Fibroblast of villous mesenchyme (primary cell): ENCODE measurements at regions not wholly inside any gene's neighbourhood (a gene's known extent, or its start where the extent isn't known, plus 50 kb on each side); places are given as distances from the start of the nearest gene placed in this dataset.

Experiments used
- DNase-seq: peaks from one replicate; pipeline ENCODE4 v3.0.0-alpha.2; 2010; ENCODE audit warnings: low read depth
- H3K4me3 ChIP-seq: 2 replicates; pipeline ENCODE4 v1.5.1; 2011; ENCODE audit warnings: low read depth, mild to moderate bottlenecking, low read length
- TF ChIP-seq, protein P1 (sequence below): IDR thresholded peaks from 2 replicates; pipeline ENCODE4 v1.5.1; 2012; ENCODE audit warnings: low read depth, mild to moderate bottlenecking, low read length; ENCODE audit not compliant: insufficient read depth

DNA sequence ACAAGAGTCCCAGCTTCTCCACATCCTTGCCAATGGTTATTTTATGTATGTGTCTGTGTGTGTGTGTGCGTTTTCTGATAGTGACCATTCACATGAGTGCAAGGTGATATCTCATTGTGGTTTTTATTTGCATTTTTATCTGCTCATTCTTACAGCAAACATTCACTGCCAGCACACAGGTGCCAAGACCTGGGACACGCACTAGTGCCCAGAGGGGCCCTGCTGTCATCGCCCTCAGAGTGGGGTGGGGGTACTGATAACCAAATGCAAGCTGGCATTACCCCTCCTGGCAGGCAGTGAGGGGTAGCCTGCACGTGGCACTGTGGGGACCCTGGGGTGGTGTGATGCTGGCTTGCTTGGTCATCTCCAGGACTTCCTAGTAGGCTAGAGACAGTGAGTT is 285.4 kb downstream of the LPIN1 start:
- no peak for DNase-seq
- TF ChIP-seq, protein P1, sequence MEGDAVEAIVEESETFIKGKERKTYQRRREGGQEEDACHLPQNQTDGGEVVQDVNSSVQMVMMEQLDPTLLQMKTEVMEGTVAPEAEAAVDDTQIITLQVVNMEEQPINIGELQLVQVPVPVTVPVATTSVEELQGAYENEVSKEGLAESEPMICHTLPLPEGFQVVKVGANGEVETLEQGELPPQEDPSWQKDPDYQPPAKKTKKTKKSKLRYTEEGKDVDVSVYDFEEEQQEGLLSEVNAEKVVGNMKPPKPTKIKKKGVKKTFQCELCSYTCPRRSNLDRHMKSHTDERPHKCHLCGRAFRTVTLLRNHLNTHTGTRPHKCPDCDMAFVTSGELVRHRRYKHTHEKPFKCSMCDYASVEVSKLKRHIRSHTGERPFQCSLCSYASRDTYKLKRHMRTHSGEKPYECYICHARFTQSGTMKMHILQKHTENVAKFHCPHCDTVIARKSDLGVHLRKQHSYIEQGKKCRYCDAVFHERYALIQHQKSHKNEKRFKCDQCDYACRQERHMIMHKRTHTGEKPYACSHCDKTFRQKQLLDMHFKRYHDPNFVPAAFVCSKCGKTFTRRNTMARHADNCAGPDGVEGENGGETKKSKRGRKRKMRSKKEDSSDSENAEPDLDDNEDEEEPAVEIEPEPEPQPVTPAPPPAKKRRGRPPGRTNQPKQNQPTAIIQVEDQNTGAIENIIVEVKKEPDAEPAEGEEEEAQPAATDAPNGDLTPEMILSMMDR, result no peak

DNA sequence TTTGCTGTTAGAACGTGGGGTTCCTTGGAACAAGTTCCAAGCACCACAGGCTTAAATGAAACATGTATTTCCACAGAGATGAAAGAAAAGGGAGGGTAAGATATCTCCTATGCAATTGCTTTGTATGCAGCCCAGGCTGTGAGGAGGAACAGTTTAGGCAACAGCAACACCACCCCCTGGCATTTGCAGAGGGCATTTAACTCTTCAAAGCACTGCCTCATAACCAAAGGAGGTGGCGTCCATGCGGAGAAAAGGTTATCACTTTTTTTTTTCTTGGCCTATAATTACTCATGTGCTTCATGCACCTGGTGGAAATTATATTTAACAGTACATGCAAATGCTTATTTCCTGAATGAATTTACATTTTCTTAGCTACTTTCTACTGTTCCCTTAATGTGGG is 286.0 kb downstream of the LPIN1 start:
- DNase-seq, result peak; percentile 12
- H3K4me3 ChIP-seq, result no peak overlapping the region
- TF ChIP-seq, protein P1, result peak; percentile 9

More for the DNA sequence above, 285.4 kb downstream of the LPIN1 start:
- H3K4me3 ChIP-seq, result no peak overlapping the region

DNA sequence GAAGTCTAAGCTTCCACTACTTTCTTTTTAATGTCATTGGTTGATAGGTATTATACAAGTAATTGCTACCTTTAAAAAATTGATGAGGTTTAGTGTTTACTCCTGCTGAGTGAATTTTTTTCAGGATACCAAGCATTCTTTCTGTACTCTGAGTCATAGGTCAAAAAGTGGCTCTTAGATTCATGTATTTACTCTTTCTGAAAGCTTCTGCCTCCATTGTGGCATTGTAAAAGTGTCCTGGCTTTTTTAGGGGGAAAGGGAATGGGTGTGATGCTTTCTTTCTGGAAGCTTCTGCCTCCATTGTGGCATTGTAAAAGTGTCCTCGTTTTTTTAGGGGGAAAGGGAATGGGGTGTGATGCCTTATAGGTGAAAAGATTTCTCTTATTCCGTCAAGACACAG is 286.5 kb downstream of the LPIN1 start:
- H3K4me3 ChIP-seq, result no peak overlapping the region
- peak; percentile 21 for DNase-seq
- TF ChIP-seq, protein P1, result no peak

DNA sequence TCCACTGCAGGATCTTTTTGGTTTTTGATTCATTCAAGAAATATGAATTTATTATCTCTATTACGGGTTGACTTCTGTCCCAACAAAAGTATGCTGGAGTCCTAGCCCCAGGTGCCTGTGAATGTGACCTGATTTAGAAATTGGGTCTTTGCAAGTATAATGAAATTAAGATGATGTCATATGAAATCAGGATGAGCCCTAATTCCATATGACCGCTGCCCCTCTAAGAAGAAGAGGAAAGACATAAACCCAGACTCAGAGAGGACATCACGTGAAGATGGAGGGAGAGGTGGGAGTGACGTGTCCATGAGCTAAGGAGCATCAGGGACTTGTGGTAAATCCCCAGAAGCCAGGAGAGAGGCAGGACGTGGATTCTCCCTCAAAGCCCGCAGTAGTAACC is 287.1 kb downstream of the LPIN1 start:
- TF ChIP-seq, protein P1, result no peak
- no peak for DNase-seq
- H3K4me3 ChIP-seq, result no peak overlapping the region

DNA sequence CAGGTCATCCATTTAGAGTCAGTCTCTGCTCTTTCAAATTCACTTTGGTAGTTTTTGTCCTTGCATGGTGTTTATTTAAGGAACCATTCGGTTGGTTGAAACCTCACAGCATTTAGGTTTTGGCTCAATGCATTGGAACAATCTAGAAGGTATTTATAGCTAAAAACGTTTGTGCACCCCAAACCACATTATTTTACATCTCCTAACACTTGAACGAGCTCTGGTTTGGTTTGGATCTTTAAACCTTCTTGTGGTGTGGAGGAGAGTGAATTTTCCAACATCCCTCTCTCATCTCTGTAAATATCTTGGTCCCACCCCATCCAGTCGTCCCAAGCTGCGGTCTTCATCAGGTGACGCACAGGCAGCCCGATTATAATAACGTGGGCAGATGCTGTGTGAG is 287.9 kb downstream of the LPIN1 start:
- no peak for DNase-seq
- TF ChIP-seq, protein P1, result no peak

DNA sequence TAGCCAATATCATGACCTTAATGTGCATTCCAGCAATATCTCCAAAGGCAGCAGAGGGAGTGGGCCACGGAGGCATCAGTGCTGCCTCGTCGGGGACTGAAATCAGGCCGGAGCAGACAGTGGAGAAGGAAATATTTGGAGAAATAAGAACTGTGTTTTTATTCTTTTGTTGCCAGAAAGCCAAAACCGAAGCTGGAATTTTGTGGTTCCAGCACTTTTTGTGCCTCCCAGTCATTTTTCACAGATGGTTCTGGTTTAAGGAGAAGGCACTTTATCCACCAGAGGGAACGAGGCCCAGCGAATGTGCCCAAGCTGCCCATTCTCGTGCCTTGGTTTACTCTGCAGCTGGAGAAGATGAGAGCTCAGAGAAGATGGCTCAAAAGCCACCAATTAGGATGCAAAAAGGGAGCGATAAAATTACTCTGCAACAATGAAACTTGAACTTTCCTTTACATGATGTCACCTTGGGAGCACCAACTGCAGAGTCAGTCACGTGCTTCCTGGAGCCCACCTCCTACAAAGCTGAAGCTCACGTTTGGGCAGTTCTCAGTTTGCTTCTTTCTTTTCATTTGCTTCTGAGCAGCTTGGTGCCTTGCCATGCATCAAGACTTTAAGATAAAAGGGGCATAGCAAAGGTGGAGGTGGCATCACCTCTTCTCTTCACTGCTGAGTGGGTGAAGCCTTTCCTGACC is 288.7 kb downstream of the LPIN1 start:
- TF ChIP-seq, protein P1, result no peak
- no peak for DNase-seq
- H3K4me3 ChIP-seq, result no peak overlapping the region

More for the DNA sequence above, 287.9 kb downstream of the LPIN1 start:
- H3K4me3 ChIP-seq, result no peak overlapping the region
